HG02763 (cell line): ENCODE measurements at regions not wholly inside any gene's neighbourhood (a gene's known extent, or its start where the extent isn't known, plus 50 kb on each side); places are given as distances from the start of the nearest gene placed in this dataset.

Source experiments
- ATAC-seq: cut with Tn5 transposase; IDR thresholded peaks from one replicate; pipeline ENCODE4 v1.9.1; 2021; ENCODE audit warnings: mild to moderate bottlenecking, moderate library complexity; ENCODE audit not compliant: unreplicated experiment

- no peak for ATAC-seq
These were observed 183.4 kb upstream of the CDH7 start for GRCh38 chr18:65567372-65567771.

- ATAC-seq: no peak
These were observed 202.5 kb upstream of the CDH7 start for GRCh38 chr18:65548316-65548715.

GRCh38 chr18:65547046-65547445 is 203.8 kb upstream of the CDH7 start:
- no peak for ATAC-seq

DNA sequence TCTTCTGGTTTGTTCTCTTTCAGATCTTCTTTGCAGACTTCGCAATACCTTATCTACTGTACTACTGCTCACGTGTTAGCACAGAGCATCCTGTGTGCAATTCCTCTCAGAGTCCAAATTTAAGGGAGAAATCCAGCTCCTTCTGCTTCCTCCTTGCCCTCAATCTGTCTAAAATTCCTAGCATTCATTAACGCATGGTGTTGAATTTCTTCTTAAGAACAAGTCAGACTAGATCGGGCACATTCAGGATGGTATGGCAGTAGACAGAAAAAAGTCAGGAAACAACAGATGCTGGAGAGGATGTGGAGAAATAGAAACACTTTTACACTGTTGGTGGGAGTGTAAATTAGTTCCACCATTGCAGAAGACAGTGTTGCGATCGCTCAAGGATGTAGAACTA is 206.1 kb upstream of the CDH7 start:
- ATAC-seq: no peak

DNA sequence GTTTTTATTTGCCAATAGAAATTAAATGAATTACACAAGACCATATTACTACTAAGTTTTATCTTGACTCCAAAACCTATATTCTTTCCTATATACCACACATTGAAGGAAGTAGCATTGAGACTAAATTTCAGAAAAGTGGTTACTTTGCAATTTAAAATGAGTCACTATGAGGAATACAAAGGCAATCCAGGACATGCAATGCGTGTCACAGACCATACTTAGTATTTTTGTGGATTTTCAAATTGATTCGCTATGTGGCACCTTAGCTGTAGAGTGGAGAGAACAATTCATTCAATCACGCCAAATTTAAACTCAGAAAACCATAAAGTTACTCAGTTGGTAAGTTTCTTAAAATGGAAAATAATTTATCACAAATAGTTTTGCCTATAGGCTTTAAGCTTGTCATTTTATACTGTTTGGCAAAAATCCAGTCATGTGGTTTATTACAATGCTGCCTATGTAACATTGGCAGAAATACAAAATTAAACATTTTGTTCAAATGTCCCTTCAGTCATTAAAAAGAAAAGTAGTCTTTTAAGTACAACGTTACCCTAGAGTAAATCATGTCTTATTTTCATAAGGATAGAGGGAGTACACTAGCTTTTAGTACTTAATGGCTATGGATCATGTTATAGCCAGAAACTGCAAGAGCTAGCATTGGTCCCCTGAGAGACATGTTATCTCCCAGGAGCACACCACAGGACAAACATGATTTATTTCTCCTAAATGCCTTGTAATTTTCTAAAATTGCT is 222.8 kb upstream of the CDH7 start:
- ATAC-seq: no peak

DNA sequence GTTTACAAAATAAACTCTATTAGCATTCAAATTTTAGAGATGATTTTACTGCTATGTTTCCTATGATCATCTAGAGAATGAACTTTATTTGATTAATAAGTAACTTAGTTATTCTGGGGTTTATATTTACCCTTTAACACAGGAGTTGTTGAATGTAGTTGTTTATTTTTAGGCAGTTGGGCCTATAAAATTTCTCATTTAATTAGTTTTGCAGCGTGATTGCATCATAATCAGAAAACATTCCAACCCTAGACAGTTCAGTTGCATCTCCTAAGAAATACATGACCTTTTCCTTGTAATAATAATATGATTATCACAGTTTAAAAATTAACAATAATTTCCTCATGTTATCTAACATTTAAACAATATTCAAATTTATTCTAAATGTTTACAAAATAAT is 224.7 kb upstream of the CDH7 start:
- ATAC-seq: no peak

- ATAC-seq: no peak
These were observed 227.4 kb upstream of the CDH7 start for GRCh38 chr18:65523461-65523860.

DNA sequence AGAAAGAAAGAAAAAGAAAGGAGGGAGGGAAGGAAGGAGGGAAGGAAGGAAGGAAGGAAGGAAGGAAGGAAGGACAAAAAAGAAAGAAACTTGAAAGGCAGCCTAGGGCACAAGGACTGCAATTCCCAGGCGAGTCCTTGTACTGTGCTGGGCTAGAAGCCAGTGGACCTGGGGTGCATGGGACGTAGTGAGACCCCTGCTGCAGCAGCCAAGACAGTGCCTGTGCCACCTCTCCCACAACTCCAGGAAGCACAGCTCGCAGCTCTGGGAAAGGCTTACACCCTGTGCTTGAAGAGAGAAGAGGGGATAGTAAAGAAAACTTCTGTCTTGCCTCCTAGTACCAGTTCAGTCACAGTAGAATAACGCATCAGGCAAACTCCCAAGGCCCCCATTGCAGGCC is 227.9 kb upstream of the CDH7 start:
- no peak for ATAC-seq

DNA sequence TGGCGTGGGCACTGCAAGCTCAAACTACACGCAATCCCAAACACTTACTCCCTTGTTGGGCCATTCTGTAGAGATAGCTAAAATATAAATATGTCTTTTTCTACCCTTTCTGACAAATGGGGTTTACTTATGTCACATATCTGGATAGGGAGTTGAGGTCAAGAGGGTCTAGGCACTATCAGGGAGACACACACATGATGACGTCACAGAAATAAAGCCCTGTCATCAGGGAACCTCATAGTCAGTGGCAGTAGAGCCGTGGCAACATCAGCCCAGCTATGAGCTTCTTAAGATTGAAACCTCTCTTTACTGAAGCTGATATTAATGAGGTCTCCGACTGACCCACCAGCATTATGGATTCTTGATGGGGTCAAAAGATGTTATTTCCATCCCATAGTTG is 234.6 kb upstream of the CDH7 start:
- ATAC-seq: no peak

DNA sequence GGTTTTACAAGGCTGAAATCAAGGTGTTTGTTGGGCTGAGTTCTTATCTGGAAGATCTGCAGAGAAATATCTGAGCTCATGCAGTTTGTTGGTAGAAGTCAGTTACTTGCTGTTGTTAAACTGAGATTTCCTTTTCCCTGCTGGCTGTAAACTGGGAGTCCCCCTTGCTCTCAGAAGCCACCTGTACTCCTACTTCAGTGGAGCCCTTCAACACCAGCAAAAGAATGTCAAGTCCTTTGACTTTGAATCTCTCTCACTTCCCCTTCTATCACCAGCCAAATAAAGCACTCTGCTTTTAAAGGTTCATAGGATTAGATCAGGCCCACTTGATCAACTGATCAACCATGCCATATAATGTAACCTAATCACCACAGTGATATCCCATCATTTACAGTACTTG is 252.2 kb upstream of the CDH7 start:
- no peak for ATAC-seq

GRCh38 chr18:65487569-65487968 is 263.2 kb upstream of the CDH7 start:
- no peak for ATAC-seq

DNA sequence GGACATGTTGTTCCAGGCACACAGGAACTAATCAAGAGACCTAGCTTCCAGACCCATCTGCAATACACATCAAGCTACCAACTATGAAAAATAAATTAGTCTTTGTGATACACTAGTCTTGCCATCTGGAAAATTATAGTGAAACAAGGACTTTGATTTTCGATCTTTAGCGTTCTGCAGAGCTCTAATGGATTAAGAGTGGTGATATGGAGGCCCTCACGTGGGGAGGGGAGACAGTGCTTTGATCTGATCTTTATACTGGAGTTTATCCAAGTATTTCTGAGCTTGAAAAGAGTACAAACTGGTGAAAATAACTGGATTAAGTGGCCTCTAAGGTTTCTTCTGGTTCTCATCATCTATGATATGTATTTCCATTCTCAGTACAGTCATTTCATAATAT is 273.4 kb upstream of the CDH7 start:
- ATAC-seq: no peak

GRCh38 chr18:65468881-65469280 is 281.9 kb upstream of the CDH7 start:
- no peak for ATAC-seq

DNA sequence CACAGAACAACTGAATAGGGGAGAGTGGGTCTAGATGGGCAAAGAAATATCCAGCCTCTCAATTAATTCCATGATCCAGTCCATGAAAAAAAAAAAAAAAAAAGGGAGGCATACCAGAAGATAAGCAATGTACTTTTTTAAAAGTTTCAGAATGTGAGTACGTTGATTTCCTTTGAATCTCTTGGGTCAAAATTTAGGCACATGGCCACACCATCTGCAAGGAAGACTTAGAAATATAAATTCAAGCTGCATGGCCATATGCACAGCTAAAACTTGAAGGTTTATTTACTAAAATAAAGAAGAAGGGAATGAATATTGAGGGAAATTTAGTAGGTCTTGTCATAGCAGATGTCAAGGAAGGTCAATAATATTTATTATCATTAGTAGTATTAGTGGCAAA is 286.5 kb upstream of the CDH7 start:
- ATAC-seq: no peak

GRCh38 chr18:65459741-65460140 is 291.1 kb upstream of the CDH7 start:
- ATAC-seq: no peak

GRCh38 chr18:65458871-65459270 is 291.9 kb upstream of the CDH7 start:
- no peak for ATAC-seq

- ATAC-seq: no peak
These were observed 311.6 kb upstream of the CDH7 start for GRCh38 chr18:65439188-65439587.

- no peak for ATAC-seq
These were observed 314.4 kb upstream of the CDH7 start for GRCh38 chr18:65436430-65436829.

GRCh38 chr18:65435534-65435933 is 315.3 kb upstream of the CDH7 start:
- ATAC-seq: no peak

GRCh38 chr18:65429601-65430000 is 321.2 kb upstream of the CDH7 start:
- ATAC-seq: no peak

- ATAC-seq: no peak
These were observed 325.4 kb upstream of the CDH7 start for GRCh38 chr18:65425366-65425765.

GRCh38 chr18:65423776-65424175 is 327.0 kb upstream of the CDH7 start:
- ATAC-seq: no peak

GRCh38 chr18:65422544-65423136 is 328.2 kb upstream of the CDH7 start:
- ATAC-seq: no peak
